ENCODE measurements at regions not wholly inside any gene's neighbourhood (a gene's known extent, or its start where the extent isn't known, plus 50 kb on each side); places are given as distances from the start of the nearest gene placed in this dataset.
A peak's percentile ranks its signal among the peaks of the same experiment; 100 is the strongest.
"Not testable (repeated sequence)": the region's sequence is repeated elsewhere in the genome, so short reads cannot be mapped to it uniquely, and the experiment has no call there.

GRCh38 chr3:94615275-94616065 lies 552.6 kb downstream of the NSUN3 start:
- Histone ChIP-seq H3K27me3 (ENCODE audit: control insufficient read depth, insufficient read depth, low read length) (no peaks in the 10 kb centered on the region), H3K27ac (ENCODE audit: low read length) (no peak overlapping the region), H3K4me1 (ENCODE audit: control insufficient read depth, insufficient read depth, low read length) (no peaks in the 10 kb centered on the region), H3K9me3 (ENCODE audit: control insufficient read depth, insufficient read depth, low read length) (no peaks in the 10 kb centered on the region), H3K36me3 (ENCODE audit: control insufficient read depth, insufficient read depth, low read length) (no peaks in the 10 kb centered on the region), H3K4me3 (ENCODE audit: low read length) (no peak overlapping the region)
- DNase-seq (ENCODE audit: low read depth, low spot score), result no peak
- no CpG with 5 or more reads among the region's 2 CpGs for WGBS (ENCODE audit: insufficient coverage, insufficient read length)

DNA sequence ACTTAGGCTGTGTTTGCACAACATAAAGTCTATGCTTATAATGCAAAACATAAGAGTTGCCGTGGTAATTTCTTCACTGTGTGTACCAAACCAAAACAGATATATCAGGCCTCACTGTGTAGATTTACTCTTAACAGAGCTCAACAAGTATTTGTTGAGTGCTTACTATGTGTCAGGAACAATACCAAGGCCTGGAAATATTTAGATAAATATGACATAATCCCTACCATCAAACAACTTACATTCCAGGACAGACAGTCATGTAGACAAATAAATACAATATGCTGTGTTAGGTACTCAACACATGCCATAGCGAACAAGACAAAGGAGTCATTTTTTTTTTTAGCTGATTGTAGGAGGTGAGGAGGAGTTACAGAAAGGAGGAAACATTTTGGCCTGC lies 554.0 kb downstream of the NSUN3 start:
- no peak for DNase-seq (ENCODE audit: low read depth, low spot score)
- no CpG with 5 or more reads among the region's 2 CpGs for WGBS (ENCODE audit: insufficient coverage, insufficient read length)
- Histone ChIP-seq H3K4me1 (ENCODE audit: control insufficient read depth, insufficient read depth, low read length) (no peaks in the 10 kb centered on the region), H3K4me3 (ENCODE audit: low read length) (no peak overlapping the region), H3K27me3 (ENCODE audit: control insufficient read depth, insufficient read depth, low read length) (no peaks in the 10 kb centered on the region), H3K27ac (ENCODE audit: low read length) (no peak overlapping the region), H3K9me3 (ENCODE audit: control insufficient read depth, insufficient read depth, low read length) (no peaks in the 10 kb centered on the region), H3K36me3 (ENCODE audit: control insufficient read depth, insufficient read depth, low read length) (no peaks in the 10 kb centered on the region)

DNA sequence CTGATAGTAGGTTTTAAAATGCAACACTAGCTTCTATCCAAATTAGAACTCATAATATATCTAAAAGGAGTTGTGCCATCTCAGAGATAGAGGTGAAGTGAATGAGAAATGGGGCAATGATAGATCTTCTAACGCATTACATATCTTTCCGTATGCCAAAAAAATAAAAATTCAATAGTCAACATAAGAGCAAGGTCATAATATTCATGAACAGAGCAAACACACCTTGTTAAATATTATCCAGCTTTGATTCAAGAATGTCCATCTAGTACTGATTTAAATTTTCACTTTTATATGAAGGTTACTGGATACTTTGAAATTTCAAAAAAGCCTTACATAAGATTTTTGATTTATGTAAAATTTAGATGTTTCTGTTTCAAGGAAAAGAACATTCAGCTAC lies 554.5 kb downstream of the NSUN3 start:
- Histone ChIP-seq H3K4me1 (ENCODE audit: control insufficient read depth, insufficient read depth, low read length) (no peaks in the 10 kb centered on the region), H3K4me3 (ENCODE audit: low read length) (no peak overlapping the region), H3K27ac (ENCODE audit: low read length) (no peak overlapping the region), H3K36me3 (ENCODE audit: control insufficient read depth, insufficient read depth, low read length) (no peaks in the 10 kb centered on the region), H3K27me3 (ENCODE audit: control insufficient read depth, insufficient read depth, low read length) (no peaks in the 10 kb centered on the region), H3K9me3 (ENCODE audit: control insufficient read depth, insufficient read depth, low read length) (no peaks in the 10 kb centered on the region)
- WGBS (ENCODE audit: insufficient coverage, insufficient read length), result no CpG with 5 or more reads among the region's 2 CpGs
- no peak for DNase-seq (ENCODE audit: low read depth, low spot score)

- Histone ChIP-seq H3K36me3 (ENCODE audit: control insufficient read depth, insufficient read depth, low read length) (no peaks in the 10 kb centered on the region), H3K4me1 (ENCODE audit: control insufficient read depth, insufficient read depth, low read length) (no peaks in the 10 kb centered on the region), H3K9me3 (ENCODE audit: control insufficient read depth, insufficient read depth, low read length) (no peaks in the 10 kb centered on the region), H3K27ac (ENCODE audit: low read length) (no peak overlapping the region), H3K4me3 (ENCODE audit: low read length) (no peak overlapping the region), H3K27me3 (ENCODE audit: control insufficient read depth, insufficient read depth, low read length) (no peaks in the 10 kb centered on the region)
- WGBS (ENCODE audit: insufficient coverage, insufficient read length), result no CpG with 5 or more reads among the region's 3 CpGs
- no peak for DNase-seq (ENCODE audit: low read depth, low spot score)
Observed at GRCh38 chr3:94619643-94620042, 556.8 kb downstream of the NSUN3 start.

DNA sequence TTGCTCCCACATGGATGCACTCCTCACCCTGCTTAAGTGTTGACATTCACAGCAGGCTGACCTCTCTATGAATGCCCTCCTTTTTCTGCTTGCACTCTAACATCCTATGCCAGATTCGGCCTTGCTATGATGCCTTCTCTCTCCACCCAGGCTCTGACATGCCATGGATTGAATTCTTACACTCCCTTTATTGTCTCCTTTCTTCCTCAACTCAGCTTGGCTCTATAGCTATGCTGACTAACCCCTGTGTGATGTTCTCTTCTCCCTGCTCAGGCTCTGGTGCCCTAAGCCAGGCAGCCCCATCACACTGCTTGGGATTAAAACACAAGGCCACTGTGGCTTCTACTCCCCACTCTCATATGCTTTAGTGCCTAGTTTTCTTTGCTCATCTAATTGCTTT lies 563.7 kb downstream of the NSUN3 start:
- no CpG with 5 or more reads among the region's 1 CpG for WGBS (ENCODE audit: insufficient coverage, insufficient read length)
- DNase-seq (ENCODE audit: low read depth, low spot score), result no peak

DNA sequence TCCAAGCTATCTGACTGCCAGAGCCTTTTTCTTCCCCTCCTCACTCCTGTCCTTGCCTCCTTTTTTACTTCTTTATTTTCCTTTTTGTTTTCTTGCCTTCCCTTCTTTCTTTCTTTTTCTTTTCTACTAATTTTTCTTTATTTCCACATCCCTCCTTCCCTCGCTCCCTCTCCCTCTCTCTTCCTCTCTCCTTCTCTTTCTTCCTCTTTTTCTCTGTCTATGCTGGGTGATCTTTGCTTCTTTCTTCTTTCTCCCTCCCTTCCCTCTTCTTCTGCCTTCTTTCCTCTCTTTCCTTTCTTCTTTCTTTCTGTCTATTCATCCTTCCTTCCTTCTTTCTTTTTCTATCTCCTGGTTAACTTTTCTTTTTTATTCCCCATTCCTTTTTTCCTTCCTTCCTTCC lies 564.8 kb downstream of the NSUN3 start:
- no peak for DNase-seq (ENCODE audit: low read depth, low spot score)
- Histone ChIP-seq H3K4me1 (ENCODE audit: control insufficient read depth, insufficient read depth, low read length) (0 out of 2 replicates have a peak, but pooled peaks cover 2% of the 10 kb centered on the region), H3K9me3 (ENCODE audit: control insufficient read depth, insufficient read depth, low read length) (no peaks in the 10 kb centered on the region), H3K4me3 (ENCODE audit: low read length) (no peak overlapping the region), H3K27me3 (ENCODE audit: control insufficient read depth, insufficient read depth, low read length) (no peaks in the 10 kb centered on the region), H3K27ac (ENCODE audit: low read length) (no peak overlapping the region), H3K36me3 (ENCODE audit: control insufficient read depth, insufficient read depth, low read length) (no peaks in the 10 kb centered on the region)
- WGBS (ENCODE audit: insufficient coverage, insufficient read length), result 100% methylated on average over 1 of the region's 1 CpG

More for the DNA sequence above, 563.7 kb downstream of the NSUN3 start:
- Histone ChIP-seq H3K9me3 (ENCODE audit: control insufficient read depth, insufficient read depth, low read length) (no peaks in the 10 kb centered on the region), H3K4me3 (ENCODE audit: low read length) (no peak overlapping the region), H3K27ac (ENCODE audit: low read length) (no peak overlapping the region), H3K4me1 (ENCODE audit: control insufficient read depth, insufficient read depth, low read length) (0 out of 2 replicates have a peak, but pooled peaks cover 2% of the 10 kb centered on the region), H3K36me3 (ENCODE audit: control insufficient read depth, insufficient read depth, low read length) (no peaks in the 10 kb centered on the region), H3K27me3 (ENCODE audit: control insufficient read depth, insufficient read depth, low read length) (no peaks in the 10 kb centered on the region)

DNA sequence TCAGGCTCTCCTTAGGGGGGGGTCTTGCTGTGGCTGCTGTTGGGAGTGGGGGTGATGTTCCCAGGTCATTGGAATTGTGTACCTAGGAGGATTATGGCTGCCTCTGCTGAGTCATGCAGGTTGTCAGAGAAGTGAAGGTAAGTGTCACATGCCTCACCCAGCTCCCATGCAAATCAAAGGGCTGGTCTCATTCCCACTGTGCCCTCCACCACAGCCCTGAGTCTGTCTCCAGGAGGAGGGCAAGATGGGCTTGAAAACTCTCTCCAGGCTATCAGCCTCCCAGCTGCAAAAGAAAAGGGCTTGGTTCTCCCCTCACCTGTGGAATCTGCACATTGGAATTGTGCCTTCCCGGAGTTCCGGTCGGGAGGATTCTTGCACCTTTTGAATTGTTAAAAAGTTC lies 580.5 kb downstream of the NSUN3 start:
- H3K4me3 ChIP-seq (ENCODE audit: low read length), result no peak overlapping the region
- no peak overlapping the region for H3K27ac ChIP-seq (ENCODE audit: low read length)
- DNase-seq (ENCODE audit: low read depth, low spot score), result peak; percentile 11

DNA sequence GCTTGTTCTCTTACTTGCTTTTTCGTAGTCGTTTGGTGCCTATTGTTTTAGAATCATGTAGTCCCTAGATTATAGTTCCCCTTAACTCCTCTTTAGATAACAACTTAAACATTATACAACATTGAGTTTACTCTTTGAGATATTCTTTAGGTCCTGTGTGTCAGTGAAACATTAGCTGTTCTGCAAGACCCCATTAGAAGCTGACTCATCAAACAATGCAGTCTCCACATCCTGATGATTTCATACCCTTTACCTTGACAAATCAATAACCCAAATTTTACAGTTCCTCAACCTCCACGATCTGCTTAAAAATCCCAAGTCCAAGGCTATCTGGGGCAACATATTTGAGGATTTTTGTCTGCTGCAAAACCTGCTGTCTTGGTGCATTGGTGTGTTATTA lies 582.9 kb downstream of the NSUN3 start:
- H3K9me3 ChIP-seq (ENCODE audit: control insufficient read depth, insufficient read depth, low read length), result no peaks in the 10 kb centered on the region
- no CpG with 5 or more reads among the region's 3 CpGs for WGBS (ENCODE audit: insufficient coverage, insufficient read length)
- no peak overlapping the region for H3K27ac ChIP-seq (ENCODE audit: low read length)
- H3K4me3 ChIP-seq (ENCODE audit: low read length), result no peak overlapping the region
- no peaks in the 10 kb centered on the region for H3K4me1 ChIP-seq (ENCODE audit: control insufficient read depth, insufficient read depth, low read length)
- DNase-seq (ENCODE audit: low read depth, low spot score), result no peak
- H3K27me3 ChIP-seq (ENCODE audit: control insufficient read depth, insufficient read depth, low read length), result no peaks in the 10 kb centered on the region
- no peaks in the 10 kb centered on the region for H3K36me3 ChIP-seq (ENCODE audit: control insufficient read depth, insufficient read depth, low read length)

More for the DNA sequence above, 580.5 kb downstream of the NSUN3 start:
- Histone ChIP-seq H3K9me3 (ENCODE audit: control insufficient read depth, insufficient read depth, low read length) (no peaks in the 10 kb centered on the region), H3K27me3 (ENCODE audit: control insufficient read depth, insufficient read depth, low read length) (no peaks in the 10 kb centered on the region), H3K36me3 (ENCODE audit: control insufficient read depth, insufficient read depth, low read length) (no peaks in the 10 kb centered on the region), H3K4me1 (ENCODE audit: control insufficient read depth, insufficient read depth, low read length) (no peaks in the 10 kb centered on the region)
- no CpG with 5 or more reads among the region's 3 CpGs for WGBS (ENCODE audit: insufficient coverage, insufficient read length)

DNA sequence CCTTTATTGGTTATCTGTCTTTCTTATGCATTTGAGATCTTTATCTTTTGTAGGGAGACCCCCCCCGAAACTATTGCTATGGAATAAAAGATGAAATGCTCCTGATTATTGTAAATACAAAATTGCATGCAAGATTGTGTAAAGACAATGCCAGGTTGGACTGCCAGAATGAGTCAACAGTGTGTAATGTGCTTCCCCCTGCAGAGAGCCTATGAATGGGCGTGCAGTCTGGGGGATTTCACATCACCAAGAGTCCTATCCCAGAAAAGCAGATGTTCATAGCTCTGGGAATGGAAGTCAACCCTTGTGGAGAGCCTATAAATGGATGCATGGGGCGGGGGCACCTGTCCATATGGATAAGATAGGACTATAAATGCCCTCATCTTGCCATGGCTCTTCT lies 584.3 kb downstream of the NSUN3 start:
- no peak for DNase-seq (ENCODE audit: low read depth, low spot score)
- H3K4me3 ChIP-seq (ENCODE audit: low read length), result no peak overlapping the region
- H3K27ac ChIP-seq (ENCODE audit: low read length), result no peak overlapping the region
- WGBS (ENCODE audit: insufficient coverage, insufficient read length), result no CpG with 5 or more reads among the region's 3 CpGs
- H3K4me1 ChIP-seq (ENCODE audit: control insufficient read depth, insufficient read depth, low read length), result no peaks in the 10 kb centered on the region
- no peaks in the 10 kb centered on the region for H3K9me3 ChIP-seq (ENCODE audit: control insufficient read depth, insufficient read depth, low read length)
- no peaks in the 10 kb centered on the region for H3K27me3 ChIP-seq (ENCODE audit: control insufficient read depth, insufficient read depth, low read length)
- H3K36me3 ChIP-seq (ENCODE audit: control insufficient read depth, insufficient read depth, low read length), result no peaks in the 10 kb centered on the region

DNA sequence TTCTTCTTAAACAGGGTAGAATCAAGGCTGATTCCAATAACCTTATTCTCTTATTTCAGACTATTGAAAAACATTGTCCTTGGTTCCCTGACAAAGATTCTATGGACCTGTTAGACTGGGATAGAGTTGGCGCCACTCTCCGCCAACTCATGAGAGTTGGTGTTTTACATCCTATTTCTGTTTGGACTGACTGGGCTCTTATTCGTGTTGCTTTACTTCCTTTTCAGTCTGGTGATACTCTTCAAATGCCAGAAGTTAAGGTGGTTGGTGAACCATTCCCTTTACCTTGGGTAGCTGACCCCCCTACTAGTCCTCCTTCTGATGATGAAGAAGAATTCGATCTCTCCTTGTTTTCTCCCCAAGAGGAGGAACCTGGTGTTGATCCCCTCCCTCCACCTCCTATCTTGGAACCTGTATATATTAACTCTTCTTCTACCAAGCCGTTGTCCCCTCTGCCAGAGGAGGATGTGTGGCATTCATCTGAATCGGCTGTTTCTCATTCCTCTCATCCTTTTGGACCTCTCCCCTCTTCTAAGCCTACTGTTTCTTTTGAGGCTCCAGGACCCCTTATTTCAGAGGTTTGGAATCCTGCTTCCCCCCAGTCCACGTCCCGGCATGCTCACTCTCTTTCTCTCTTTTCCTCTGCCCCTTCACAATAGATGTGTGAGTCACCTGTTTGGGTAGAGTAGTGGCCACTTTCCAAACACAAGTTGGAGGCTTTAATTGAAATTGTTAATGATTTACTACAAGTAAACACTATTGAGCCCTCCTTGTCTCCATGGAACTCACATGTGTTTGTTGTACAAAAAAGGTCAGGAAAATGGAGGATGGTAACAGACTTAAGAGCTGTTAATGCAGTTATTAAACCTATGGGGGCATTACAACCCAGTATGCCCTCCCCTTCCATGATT lies 585.7 kb downstream of the NSUN3 start:
- not testable (repeated sequence) for H3K36me3 ChIP-seq (ENCODE audit: control insufficient read depth, insufficient read depth, low read length); H3K4me3 ChIP-seq (ENCODE audit: low read length); H3K4me1 ChIP-seq (ENCODE audit: control insufficient read depth, insufficient read depth, low read length); H3K9me3 ChIP-seq (ENCODE audit: control insufficient read depth, insufficient read depth, low read length); H3K27me3 ChIP-seq (ENCODE audit: control insufficient read depth, insufficient read depth, low read length); H3K27ac ChIP-seq (ENCODE audit: low read length); DNase-seq (ENCODE audit: low read depth, low spot score)
- no CpG with 5 or more reads among the region's 8 CpGs for WGBS (ENCODE audit: insufficient coverage, insufficient read length)

Measured in iPS DF 6.9 (cell line).